Spleen (tissue), 7 donors: ENCODE measurements at regions not wholly inside any gene's neighbourhood (a gene's known extent, or its start where the extent isn't known, plus 50 kb on each side); places are given as distances from the start of the nearest gene placed in this dataset.

Source experiments
- CTCF ChIP-seq, 11 experiments: fragments of 200-600 bp in 7 of 11; fragments of 450-650 bp in 4 of 11; sonication (generic) in 4 of 11; IDR thresholded peaks in 8 of 11; conservative IDR thresholded peaks in 3 of 11; 1 replicate in 7 of 11; 2 replicates in 4 of 11; pipeline versions ENCODE4 v1.4.0 to v1.8.0; 2016 to 2021; ENCODE audit warnings: antibody characterized with exemption in 11 of 11, inconsistent platforms in 4 of 11, mild to moderate bottlenecking in 1 of 11
- POLR2A ChIP-seq, 3 donors: fragments of 450-650 bp; IDR thresholded peaks; one replicate each; pipeline ENCODE4 v1.5.1; 2017; ENCODE audit warnings: antibody characterized with exemption in 3 of 3, mild to moderate bottlenecking in 1 of 3
- donor health status: DM: no; HTN: no; CAD: no; lungs with moderate emphysema.
- donor health status: DM: no; HTN: no; CAD: no.
- donor health status: DM: no; HTN: no; CAD: no.

- TF ChIP-seq CTCF (IDR thresholded peaks at IDR 0.05 in 8 of 11, conservative IDR thresholded peaks at IDR 0.05 in 3 of 11) (no peak), POLR2A (IDR thresholded peaks at IDR 0.05) (no peak)
These were observed 346.9 kb upstream of the ROBO1 start for GRCh38 chr3:80114694-80115093.
